GM03348 (cell line): ENCODE measurements at regions not wholly inside any gene's neighbourhood (a gene's known extent, or its start where the extent isn't known, plus 50 kb on each side); places are given as distances from the start of the nearest gene placed in this dataset.
A peak's percentile ranks its signal among the peaks of the same experiment; 100 is the strongest.

Experiments used
- DNase-seq: peaks from one replicate; pipeline ENCODE4 v3.0.0; 2012; ENCODE audit warnings: low spot score

GRCh38 chr17:71976011-71976649, 144.7 kb upstream of the SOX9 start:
- peak; percentile 96 for DNase-seq

DNA sequence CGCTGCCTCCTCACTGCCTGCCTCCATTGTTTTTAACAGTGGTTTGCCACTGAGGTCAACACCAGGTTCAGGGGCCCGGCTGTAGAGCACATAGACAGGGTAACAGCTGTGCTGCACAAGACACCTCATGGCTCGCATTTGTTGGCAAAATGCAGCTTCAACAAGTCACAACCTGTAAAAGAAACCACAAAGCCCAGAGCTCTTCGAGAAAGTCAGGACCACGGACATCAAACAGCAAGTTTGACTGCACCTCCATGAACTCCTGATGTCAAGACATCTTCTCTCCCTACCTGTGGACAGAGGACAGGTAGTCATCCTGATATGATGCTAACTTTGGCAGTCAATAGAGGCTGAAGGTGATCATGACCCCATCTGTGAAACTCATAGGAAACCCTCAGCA, 142.4 kb upstream of the SOX9 start:
- no peak for DNase-seq

- DNase-seq: no peak
Measured at GRCh38 chr17:71980171-71980570, 140.6 kb upstream of the SOX9 start.

DNA sequence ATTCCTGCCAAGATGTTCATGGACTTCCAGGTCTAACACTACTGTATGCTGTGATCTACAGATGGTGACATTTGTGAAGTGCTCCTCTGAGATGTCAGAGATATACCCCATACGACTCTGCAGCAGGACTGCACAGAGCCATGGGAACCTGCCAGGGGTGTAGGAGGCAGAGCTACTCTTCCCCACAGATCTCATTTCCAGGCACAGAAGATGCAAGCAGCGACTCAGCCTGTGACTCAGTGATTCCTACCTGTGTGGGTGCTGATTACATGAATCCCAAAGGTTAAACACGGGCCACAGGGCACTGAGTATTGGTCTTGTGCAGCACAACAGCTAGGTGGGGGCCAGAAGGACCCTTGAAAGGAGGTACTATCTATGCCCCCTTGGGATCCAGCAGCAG, 137.0 kb upstream of the SOX9 start:
- DNase-seq: no peak

DNA sequence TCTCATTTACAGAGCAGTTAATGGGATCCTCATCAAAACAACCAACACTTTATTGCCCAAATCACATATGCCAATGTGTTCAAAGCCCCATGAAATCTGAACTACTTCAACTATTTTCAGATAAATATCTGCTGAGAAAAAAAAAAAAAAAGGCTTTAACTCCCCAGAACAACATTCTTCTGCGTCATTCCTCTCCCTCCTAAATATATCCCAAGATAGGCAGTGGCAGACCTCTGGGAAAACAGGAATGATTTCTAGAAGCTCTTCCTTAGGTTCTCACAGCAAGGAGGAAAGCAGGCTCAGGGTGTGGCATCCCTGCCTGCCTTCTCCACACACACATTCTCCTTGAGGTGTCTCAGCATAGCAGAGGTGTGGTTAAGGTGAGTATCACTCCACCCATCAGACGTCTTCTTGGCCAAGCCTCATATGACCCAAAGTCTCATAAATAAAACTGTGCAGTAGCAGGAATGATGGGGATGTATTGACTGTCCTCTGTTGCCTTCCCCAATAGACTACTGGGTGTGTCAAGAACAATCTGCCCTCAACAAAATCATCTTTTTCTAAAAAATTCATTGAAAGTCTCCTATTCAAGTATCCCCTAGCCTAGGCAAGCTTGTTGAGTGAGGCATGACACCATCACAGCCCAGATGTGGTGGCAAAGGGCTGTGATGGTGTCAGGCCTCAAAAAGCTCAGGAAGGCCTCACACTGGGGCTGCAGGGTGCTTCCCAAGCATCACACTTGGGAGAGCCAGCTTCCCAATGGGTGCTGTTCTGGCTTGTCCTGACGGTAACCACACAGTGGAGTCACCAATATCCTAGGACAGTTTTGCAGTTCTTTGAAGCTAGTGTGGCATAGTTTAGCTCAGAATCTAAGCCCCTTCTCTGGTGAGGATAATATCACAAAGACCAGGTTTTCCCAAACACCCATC, 135.4 kb upstream of the SOX9 start:
- DNase-seq: no peak

DNA sequence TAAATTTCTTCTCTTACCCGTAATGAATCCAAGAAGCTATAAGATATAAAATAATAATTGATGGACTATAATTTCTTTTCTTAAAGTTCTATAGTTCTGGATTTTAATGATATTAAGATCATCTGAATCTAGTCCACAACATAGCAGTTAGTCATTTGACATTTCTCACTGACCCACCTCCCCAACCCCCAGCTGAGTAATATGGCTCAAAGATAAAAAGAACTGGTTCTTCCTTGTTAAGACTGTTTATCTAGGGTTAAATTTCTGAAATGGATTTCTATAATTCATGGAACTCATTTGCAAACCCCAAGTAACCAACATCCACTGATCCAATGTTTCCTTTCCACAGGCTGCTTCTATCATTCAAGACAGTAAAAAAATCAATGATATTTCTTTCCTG, 133.9 kb upstream of the SOX9 start:
- DNase-seq: no peak

GRCh38 chr17:71987634-71988033, 133.2 kb upstream of the SOX9 start:
- no peak for DNase-seq

GRCh38 chr17:71989117-71989516, 131.7 kb upstream of the SOX9 start:
- no peak for DNase-seq

DNA sequence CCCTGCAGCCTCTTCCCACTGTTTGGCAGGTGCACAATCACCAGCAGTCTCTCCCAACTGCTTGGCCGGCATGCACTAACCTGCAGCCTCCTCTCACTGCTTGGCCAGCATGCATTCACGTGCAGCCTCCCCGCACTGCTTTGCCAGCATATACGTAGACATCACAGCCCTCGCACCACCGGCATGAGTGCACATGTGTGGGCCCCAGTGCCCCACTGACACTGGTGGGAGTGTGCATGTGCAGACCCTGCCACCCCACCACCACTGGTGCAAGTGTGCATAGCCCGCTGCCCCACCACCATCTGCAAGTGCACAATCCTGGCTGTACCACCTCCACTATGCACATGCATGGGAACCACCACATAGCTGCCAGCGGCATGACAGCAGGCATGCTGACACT, 127.5 kb upstream of the SOX9 start:
- no peak for DNase-seq

DNA sequence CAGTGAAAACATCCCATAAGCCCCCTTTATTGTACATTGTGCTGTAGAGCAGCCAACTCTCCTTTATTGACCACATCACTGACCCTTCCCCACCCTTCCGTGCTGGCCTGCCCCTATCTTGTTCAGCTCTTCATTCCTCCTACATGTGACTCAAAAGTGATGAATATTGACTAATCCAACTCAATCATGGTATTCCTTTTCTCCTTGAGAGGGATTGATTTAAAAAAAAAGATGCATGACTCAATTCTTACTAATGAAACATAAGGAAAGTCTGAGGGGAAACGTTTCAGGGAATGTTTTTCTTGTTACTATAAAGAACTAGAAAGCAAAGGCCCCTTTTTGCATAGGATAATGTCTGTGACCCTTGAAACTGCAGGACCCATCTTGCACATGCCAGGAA, 125.2 kb upstream of the SOX9 start:
- no peak for DNase-seq

DNA sequence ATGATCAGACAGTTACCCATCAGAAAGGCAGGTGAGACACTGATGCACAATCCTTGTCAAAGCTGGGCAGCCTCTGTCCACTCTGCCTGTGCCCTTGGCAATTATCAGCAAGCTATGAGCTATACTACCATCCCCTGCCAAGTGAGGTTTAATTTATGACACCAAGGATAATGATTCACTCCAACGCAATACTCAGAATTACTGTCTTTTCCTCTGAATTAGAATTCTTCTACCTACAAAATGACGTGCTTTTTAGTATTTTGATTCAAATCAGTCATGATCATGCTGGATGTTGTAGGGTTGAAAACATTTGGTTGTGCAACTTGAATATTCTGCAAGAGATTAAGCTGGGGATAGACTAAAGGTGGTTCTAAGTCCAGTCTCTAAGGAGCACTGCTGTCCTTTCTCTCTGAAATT, 116.8 kb upstream of the SOX9 start:
- peak; percentile 19 for DNase-seq

GRCh38 chr17:72004611-72005331, 116.0 kb upstream of the SOX9 start:
- peak; percentile 18 for DNase-seq

- DNase-seq: no peak
Measured at GRCh38 chr17:72005332-72006163, 115.3 kb upstream of the SOX9 start.

GRCh38 chr17:72008236-72008876, 112.5 kb upstream of the SOX9 start:
- DNase-seq: no peak

- DNase-seq: peak; percentile 17
Measured at GRCh38 chr17:72011561-72011960, 109.3 kb upstream of the SOX9 start.

- DNase-seq: no peak
Measured at GRCh38 chr17:72021417-72022041, 99.3 kb upstream of the SOX9 start.

DNA sequence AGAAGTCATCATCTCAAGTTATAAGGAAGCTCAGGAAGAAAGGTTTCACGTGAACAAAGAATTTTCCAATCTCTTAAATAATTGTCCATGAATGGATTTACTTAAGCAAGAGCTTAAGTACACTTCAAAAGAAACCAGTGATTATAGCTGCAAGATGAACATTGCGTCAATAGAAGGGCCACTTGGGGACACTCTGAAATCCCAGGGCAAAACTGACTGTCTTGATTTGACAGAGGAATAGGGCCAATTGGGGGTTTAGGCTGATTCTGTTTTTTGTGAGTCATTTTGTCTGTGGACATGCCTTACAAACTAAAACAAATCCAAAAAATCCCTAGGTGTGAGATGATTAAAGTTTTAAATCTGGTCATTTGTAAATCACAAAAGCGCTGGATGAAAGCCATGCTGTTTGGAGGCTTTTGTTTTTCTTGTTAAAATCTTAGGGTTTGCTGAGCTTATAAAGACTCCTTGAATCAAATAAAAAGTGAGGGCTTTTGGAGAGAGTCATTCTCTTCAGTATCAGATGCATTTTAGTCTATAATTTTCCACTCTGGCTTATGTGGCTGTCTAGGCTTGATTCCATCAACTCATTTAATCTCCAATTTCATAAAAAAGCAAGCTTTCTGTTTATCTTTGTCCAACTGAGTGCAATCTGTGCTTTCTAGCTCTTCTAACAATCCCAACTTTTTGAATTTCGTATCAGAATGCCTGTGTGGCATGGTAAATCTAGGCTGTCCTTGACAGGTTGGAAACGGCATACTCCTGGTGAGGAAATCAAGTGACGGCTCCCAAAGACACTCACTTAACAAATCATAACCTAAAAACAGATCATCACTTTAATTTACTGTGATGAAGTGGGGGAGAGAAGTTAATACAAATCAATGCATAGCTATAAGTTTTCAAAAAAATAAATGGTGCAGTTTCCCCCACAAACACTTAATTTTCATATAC, 98.2 kb upstream of the SOX9 start:
- DNase-seq: no peak

DNA sequence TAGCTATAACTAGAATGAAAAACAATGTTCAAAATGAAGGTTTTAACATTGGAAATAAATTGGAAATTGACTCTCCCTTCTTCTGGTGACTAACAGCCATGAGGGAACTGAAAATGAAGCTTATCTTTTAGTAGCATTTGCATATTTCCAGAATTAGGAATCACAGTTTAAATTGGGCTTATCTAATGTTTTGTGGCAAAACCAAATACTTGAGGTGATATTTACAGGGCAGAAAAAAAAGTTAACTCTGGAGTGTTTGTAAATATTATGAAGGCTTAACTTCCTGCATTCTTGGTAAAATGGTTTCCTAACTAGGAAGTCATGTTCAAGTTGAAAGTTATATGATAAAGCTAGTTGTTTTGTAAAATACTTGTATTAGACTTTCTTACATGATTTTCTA, 96.4 kb upstream of the SOX9 start:
- no peak for DNase-seq

DNA sequence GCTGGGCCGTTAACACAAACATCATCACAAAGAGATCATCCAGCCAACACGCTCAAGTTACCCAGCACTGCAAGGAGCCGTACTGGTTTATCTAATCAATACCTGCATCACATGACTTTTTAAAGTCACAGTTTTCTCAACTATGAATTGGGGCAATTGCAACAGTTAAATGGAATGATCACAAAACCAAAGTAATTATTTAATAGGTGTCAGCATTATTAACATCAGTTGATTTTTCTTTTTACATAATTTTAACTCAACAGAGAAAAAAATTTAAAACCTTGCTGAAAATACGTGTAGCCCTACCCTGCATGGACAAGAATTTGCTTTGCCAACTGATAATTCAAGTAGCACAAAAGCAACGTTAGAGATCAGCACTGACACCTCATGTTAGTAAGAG, 95.7 kb upstream of the SOX9 start:
- DNase-seq: no peak
